HG03354 (cell line): ENCODE measurements at regions not wholly inside any gene's neighbourhood (a gene's known extent, or its start where the extent isn't known, plus 50 kb on each side); places are given as distances from the start of the nearest gene placed in this dataset.

Source experiments
- ATAC-seq: cut with Tn5 transposase; IDR thresholded peaks from one replicate; pipeline ENCODE4 v1.9.1; 2021; ENCODE audit warnings: mild to moderate bottlenecking; ENCODE audit not compliant: unreplicated experiment, poor library complexity, severe bottlenecking

- ATAC-seq, result no peak
Observed at GRCh38 chr2:103254611-103255010, 492.8 kb downstream of the TMEM182 start.

- no peak for ATAC-seq
Observed at GRCh38 chr2:103264058-103264768, 502.4 kb downstream of the TMEM182 start.

- no peak for ATAC-seq
Observed at GRCh38 chr2:103265521-103265920, 503.7 kb downstream of the TMEM182 start.

- ATAC-seq, result no peak
Observed at GRCh38 chr2:103268841-103269498, 507.1 kb downstream of the TMEM182 start.

GRCh38 chr2:103276869-103277268 is 515.0 kb downstream of the TMEM182 start:
- ATAC-seq, result peak; percentile 55

- no peak for ATAC-seq
Observed at GRCh38 chr2:103284750-103285149, 522.9 kb downstream of the TMEM182 start.

GRCh38 chr2:103285354-103285753 is 523.5 kb downstream of the TMEM182 start:
- ATAC-seq, result no peak

GRCh38 chr2:103287746-103288145 is 525.9 kb downstream of the TMEM182 start:
- ATAC-seq, result no peak

GRCh38 chr2:103288696-103289095 is 526.9 kb downstream of the TMEM182 start:
- ATAC-seq, result no peak

GRCh38 chr2:103289105-103289725 is 527.4 kb downstream of the TMEM182 start:
- no peak for ATAC-seq

GRCh38 chr2:103292573-103292972 is 530.7 kb downstream of the TMEM182 start:
- ATAC-seq, result no peak

- no peak for ATAC-seq
Observed at GRCh38 chr2:103293067-103293741, 531.4 kb downstream of the TMEM182 start.

GRCh38 chr2:103293742-103294077 is 531.9 kb downstream of the TMEM182 start:
- ATAC-seq, result no peak

GRCh38 chr2:103294420-103294819 is 532.6 kb downstream of the TMEM182 start:
- ATAC-seq, result no peak

GRCh38 chr2:103295591-103295990 is 533.8 kb downstream of the TMEM182 start:
- ATAC-seq, result no peak

- ATAC-seq, result no peak
Observed at GRCh38 chr2:103324671-103325070, 562.8 kb downstream of the TMEM182 start.

GRCh38 chr2:103327386-103327785 is 565.6 kb downstream of the TMEM182 start:
- no peak for ATAC-seq

- no peak for ATAC-seq
Observed at GRCh38 chr2:103327966-103328365, 566.1 kb downstream of the TMEM182 start.

GRCh38 chr2:103335403-103335802 is 573.6 kb downstream of the TMEM182 start:
- ATAC-seq, result no peak

GRCh38 chr2:103338819-103339218 is 577.0 kb downstream of the TMEM182 start:
- no peak for ATAC-seq

GRCh38 chr2:103346780-103347179 is 584.9 kb downstream of the TMEM182 start:
- no peak for ATAC-seq
